GM19328 (cell line): ENCODE measurements at regions not wholly inside any gene's neighbourhood (a gene's known extent, or its start where the extent isn't known, plus 50 kb on each side); places are given as distances from the start of the nearest gene placed in this dataset.
"Not testable (repeated sequence)": the region's sequence is repeated elsewhere in the genome, so short reads cannot be mapped to it uniquely, and the experiment has no call there.

ENCODE experiments used
- ATAC-seq: cut with Tn5 transposase; IDR thresholded peaks from one replicate; pipeline ENCODE4 v1.9.1; 2021; ENCODE audit warnings: mild to moderate bottlenecking, moderate library complexity; ENCODE audit not compliant: unreplicated experiment

- ATAC-seq: no peak
Measured at GRCh38 chr2:129190494-129190893, 789.0 kb upstream of the RAB6C start.

GRCh38 chr2:129191530-129191929, 787.9 kb upstream of the RAB6C start:
- no peak for ATAC-seq

GRCh38 chr2:129192117-129192516, 787.3 kb upstream of the RAB6C start:
- no peak for ATAC-seq

GRCh38 chr2:129192841-129193253, 786.6 kb upstream of the RAB6C start:
- ATAC-seq: no peak

- ATAC-seq: no peak
Measured at GRCh38 chr2:129193961-129194360, 785.5 kb upstream of the RAB6C start.

- ATAC-seq: no peak
Measured at GRCh38 chr2:129199501-129199900, 780.0 kb upstream of the RAB6C start.

GRCh38 chr2:129201696-129202095, 777.8 kb upstream of the RAB6C start:
- no peak for ATAC-seq

- ATAC-seq: no peak
Measured at GRCh38 chr2:129203331-129203730, 776.1 kb upstream of the RAB6C start.

GRCh38 chr2:129204581-129204980, 774.9 kb upstream of the RAB6C start:
- not testable (repeated sequence) for ATAC-seq

GRCh38 chr2:129205176-129205575, 774.3 kb upstream of the RAB6C start:
- no peak for ATAC-seq

- ATAC-seq: no peak
Measured at GRCh38 chr2:129205766-129206165, 773.7 kb upstream of the RAB6C start.

GRCh38 chr2:129212299-129212958, 767.0 kb upstream of the RAB6C start:
- no peak for ATAC-seq

GRCh38 chr2:129224022-129224421, 755.4 kb upstream of the RAB6C start:
- ATAC-seq: no peak

- ATAC-seq: no peak
Measured at GRCh38 chr2:129224486-129224885, 755.0 kb upstream of the RAB6C start.

GRCh38 chr2:129229196-129229595, 750.3 kb upstream of the RAB6C start:
- no peak for ATAC-seq

GRCh38 chr2:129229830-129230441, 749.5 kb upstream of the RAB6C start:
- no peak for ATAC-seq

GRCh38 chr2:129231924-129232323, 747.5 kb upstream of the RAB6C start:
- no peak for ATAC-seq

- ATAC-seq: no peak
Measured at GRCh38 chr2:129233166-129233565, 746.3 kb upstream of the RAB6C start.

- ATAC-seq: no peak
Measured at GRCh38 chr2:129233751-129234406, 745.6 kb upstream of the RAB6C start.

- ATAC-seq: no peak
Measured at GRCh38 chr2:129236601-129237000, 742.9 kb upstream of the RAB6C start.

- ATAC-seq: no peak
Measured at GRCh38 chr2:129237966-129238725, 741.3 kb upstream of the RAB6C start.

GRCh38 chr2:129239141-129239540, 740.3 kb upstream of the RAB6C start:
- ATAC-seq: no peak
